ENCODE measurements at regions not wholly inside any gene's neighbourhood (a gene's known extent, or its start where the extent isn't known, plus 50 kb on each side); places are given as distances from the start of the nearest gene placed in this dataset.

DNA sequence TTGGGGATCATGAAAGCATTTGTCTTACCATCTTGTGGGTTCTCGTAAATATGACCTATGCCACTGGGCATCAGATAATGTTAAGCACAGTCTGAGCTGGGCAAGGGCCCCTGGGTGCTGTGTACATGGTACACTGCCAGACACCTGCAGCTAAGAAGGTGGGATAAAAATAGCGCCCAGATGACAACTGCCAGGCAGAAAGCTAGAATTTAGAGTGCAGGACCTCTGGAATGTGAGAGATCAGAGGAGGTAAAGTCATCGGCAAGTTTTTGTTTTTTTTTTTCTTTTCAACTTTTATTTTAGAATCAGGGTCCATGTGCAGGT is 53.8 kb upstream of the CYRIA start:
- Histone ChIP-seq H3K9ac (ENCODE audit: control insufficient read depth, extremely low read depth, insufficient read depth, low read length) (no peak overlapping the region), H3K27ac (ENCODE audit: control insufficient read depth, insufficient read depth, low read length) (no peak overlapping the region), H3K4me1 (ENCODE audit: control insufficient read depth, extremely low read depth, insufficient read depth, low read length) (no peaks in the 10 kb centered on the region), H3K4me3 (ENCODE audit: control insufficient read depth in 2 of 3, extremely low read depth in 1 of 3, insufficient read depth in 2 of 3, low read depth in 1 of 3, low read length in 3 of 3) (no peak overlapping the region), H3K9me3 (ENCODE audit: control insufficient read depth, low read depth, low read length) (no peaks in the 10 kb centered on the region), H3K27me3 (ENCODE audit: control insufficient read depth, extremely low read depth, insufficient read depth, low read length) (no peaks in the 10 kb centered on the region), H3K79me2 (ENCODE audit: control insufficient read depth, insufficient read depth, low read length) (no peaks in the 10 kb centered on the region), H3K9me1 (ENCODE audit: control insufficient read depth, extremely low read depth, insufficient read depth, low read length) (no peaks in the 10 kb centered on the region), H2AFZ (ENCODE audit: control insufficient read depth, low read length) (no peak overlapping the region), H3K4me2 (ENCODE audit: control insufficient read depth, extremely low read depth, insufficient read depth, low read depth, low read length) (no peak overlapping the region), H4K20me1 (ENCODE audit: control insufficient read depth, extremely low read depth, insufficient read depth, low read length) (no peaks in the 10 kb centered on the region), H3K36me3 (ENCODE audit: control insufficient read depth in 2 of 2, extremely low read depth in 1 of 2, insufficient read depth in 2 of 2, low read length in 2 of 2) (no peaks in the 10 kb centered on the region)
- dilution Hi-C loops (cut with MboI; ENCODE audit: extremely low pct_ligation_motif_present, low sequenced_read_pairs): no loop called here
- no peak for TF ChIP-seq EZH2 (IDR thresholded peaks at IDR 0.05; ENCODE audit: low read length)
- TF ChIP-seq, protein P1, sequence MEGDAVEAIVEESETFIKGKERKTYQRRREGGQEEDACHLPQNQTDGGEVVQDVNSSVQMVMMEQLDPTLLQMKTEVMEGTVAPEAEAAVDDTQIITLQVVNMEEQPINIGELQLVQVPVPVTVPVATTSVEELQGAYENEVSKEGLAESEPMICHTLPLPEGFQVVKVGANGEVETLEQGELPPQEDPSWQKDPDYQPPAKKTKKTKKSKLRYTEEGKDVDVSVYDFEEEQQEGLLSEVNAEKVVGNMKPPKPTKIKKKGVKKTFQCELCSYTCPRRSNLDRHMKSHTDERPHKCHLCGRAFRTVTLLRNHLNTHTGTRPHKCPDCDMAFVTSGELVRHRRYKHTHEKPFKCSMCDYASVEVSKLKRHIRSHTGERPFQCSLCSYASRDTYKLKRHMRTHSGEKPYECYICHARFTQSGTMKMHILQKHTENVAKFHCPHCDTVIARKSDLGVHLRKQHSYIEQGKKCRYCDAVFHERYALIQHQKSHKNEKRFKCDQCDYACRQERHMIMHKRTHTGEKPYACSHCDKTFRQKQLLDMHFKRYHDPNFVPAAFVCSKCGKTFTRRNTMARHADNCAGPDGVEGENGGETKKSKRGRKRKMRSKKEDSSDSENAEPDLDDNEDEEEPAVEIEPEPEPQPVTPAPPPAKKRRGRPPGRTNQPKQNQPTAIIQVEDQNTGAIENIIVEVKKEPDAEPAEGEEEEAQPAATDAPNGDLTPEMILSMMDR (optimal IDR thresholded peaks at IDR 0.05 in 1 of 3, IDR thresholded peaks at IDR 0.05 in 1 of 3, conservative IDR thresholded peaks at IDR 0.05 in 1 of 3; ENCODE audit: extremely low read depth in 1 of 3, insufficient read depth in 2 of 3, low read length in 3 of 3): no peak
- DNase-seq (ENCODE audit: low read depth, low spot score) (no peak), FAIRE-seq (no peak)

DNA sequence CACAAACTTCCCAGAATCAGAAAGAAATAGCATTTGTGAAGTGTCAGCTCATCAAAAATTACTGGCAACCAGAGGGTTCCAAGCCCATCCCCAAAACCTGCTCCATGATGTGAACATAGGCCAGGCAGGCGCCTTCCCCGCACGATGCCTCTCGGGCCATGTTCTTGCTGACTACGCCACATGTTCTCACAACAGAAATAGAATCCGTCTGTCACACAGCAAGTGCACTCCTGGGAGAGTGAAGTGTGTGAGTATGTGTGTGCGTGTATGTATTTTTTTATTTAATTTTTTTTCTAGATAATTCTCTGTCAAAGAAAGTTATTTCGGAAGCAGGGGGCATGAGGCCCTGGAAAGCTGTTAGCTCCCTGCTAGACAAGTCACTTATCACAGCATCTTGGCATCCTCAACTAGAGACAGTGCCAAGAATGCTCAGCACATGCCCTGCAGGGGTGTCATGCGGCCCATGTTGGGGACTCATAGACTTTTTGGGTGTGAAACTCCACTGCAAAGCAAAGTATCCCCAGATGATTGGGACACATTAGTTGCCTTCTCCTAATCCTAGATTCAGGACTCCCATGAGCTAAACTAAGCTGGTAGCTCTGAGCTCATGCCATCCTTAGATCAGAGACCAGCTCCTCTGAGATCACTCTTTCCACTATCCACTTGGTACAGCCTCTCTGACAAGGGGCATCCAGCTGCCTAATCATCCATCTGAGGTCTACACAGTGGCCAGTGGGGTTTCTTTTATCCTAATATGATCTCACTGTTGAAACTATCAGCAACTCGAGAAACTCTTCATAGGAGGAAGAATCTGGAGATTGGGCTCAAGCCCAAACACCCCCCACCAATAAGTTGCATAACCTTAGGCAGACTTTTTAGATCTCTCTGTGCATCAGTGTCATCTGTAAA is 53.2 kb upstream of the CYRIA start:
- H3K27ac ChIP-seq (ENCODE audit: control insufficient read depth, insufficient read depth, low read length): no peak overlapping the region
- no peak for FAIRE-seq
- no peak for TF ChIP-seq EZH2 (IDR thresholded peaks at IDR 0.05; ENCODE audit: low read length)
- TF ChIP-seq, protein P1 (optimal IDR thresholded peaks at IDR 0.05 in 1 of 3, IDR thresholded peaks at IDR 0.05 in 1 of 3, conservative IDR thresholded peaks at IDR 0.05 in 1 of 3; ENCODE audit: extremely low read depth in 1 of 3, insufficient read depth in 2 of 3, low read length in 3 of 3): no peak

More for the DNA sequence above, 53.2 kb upstream of the CYRIA start:
- Histone ChIP-seq H3K79me2 (ENCODE audit: control insufficient read depth, insufficient read depth, low read length) (no peaks in the 10 kb centered on the region), H4K20me1 (ENCODE audit: control insufficient read depth, extremely low read depth, insufficient read depth, low read length) (no peaks in the 10 kb centered on the region), H3K4me2 (ENCODE audit: control insufficient read depth, extremely low read depth, insufficient read depth, low read depth, low read length) (no peak overlapping the region), H3K9ac (ENCODE audit: control insufficient read depth, extremely low read depth, insufficient read depth, low read length) (no peak overlapping the region), H3K4me3 (ENCODE audit: control insufficient read depth in 2 of 3, extremely low read depth in 1 of 3, insufficient read depth in 2 of 3, low read depth in 1 of 3, low read length in 3 of 3) (no peak overlapping the region), H3K36me3 (ENCODE audit: control insufficient read depth in 2 of 2, extremely low read depth in 1 of 2, insufficient read depth in 2 of 2, low read length in 2 of 2) (no peaks in the 10 kb centered on the region), H3K4me1 (ENCODE audit: control insufficient read depth, extremely low read depth, insufficient read depth, low read length) (no peaks in the 10 kb centered on the region), H2AFZ (ENCODE audit: control insufficient read depth, low read length) (no peak overlapping the region), H3K9me3 (ENCODE audit: control insufficient read depth, low read depth, low read length) (no peaks in the 10 kb centered on the region), H3K9me1 (ENCODE audit: control insufficient read depth, extremely low read depth, insufficient read depth, low read length) (no peaks in the 10 kb centered on the region), H3K27me3 (ENCODE audit: control insufficient read depth, extremely low read depth, insufficient read depth, low read length) (no peaks in the 10 kb centered on the region)
- no peak for DNase-seq (ENCODE audit: low read depth, low spot score)
- dilution Hi-C loops (cut with MboI; ENCODE audit: extremely low pct_ligation_motif_present, low sequenced_read_pairs): no loop called here
